RPMI7951 (cell line): ENCODE measurements at regions not wholly inside any gene's neighbourhood (a gene's known extent, or its start where the extent isn't known, plus 50 kb on each side); places are given as distances from the start of the nearest gene placed in this dataset.

Experiments
- DNase-seq: peaks from one replicate; pipeline ENCODE4 v3.0.0-alpha.2; 2012; ENCODE audit warnings: low read depth

GRCh38 chr5:2603272-2603575, 148.3 kb downstream of the IRX2 start:
- DNase-seq: no peak

DNA sequence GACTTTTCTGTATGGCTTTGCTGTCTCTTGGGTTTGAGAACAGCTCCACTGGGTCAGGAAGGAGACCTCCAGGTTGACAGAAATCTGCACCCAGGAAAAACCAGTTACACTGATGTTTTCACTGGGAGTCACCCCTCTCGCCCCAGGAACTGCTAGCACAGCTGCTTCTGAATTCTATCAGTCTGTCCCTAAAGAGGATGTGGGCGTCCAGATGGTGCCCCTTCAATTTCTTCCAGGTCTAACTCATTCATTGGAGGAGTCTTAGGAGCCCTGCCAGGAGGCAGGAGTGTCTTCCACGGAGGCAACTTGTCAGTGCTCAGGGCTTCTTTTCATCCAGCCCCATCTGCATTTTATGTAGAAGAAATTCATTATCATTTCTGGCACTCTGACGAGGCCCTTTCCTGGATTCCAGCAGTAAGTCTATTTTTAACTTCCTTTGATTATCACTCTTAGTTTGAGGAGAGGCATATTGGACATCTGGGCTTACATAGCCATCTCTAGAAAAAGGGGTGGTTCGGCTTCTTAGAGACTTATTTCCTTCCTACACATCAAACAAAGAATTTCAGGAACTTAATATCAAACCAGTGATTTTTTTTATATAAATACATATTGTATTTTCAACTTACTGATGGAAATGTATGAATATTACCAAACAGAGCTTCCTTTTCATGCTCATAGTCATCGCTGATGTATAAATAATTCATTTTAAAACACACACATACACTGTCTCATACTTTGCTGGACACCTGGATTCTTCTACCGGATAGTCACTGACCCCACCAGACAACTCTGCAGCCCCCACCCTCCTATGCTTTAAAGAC, 148.8 kb downstream of the IRX2 start:
- no peak for DNase-seq

DNA sequence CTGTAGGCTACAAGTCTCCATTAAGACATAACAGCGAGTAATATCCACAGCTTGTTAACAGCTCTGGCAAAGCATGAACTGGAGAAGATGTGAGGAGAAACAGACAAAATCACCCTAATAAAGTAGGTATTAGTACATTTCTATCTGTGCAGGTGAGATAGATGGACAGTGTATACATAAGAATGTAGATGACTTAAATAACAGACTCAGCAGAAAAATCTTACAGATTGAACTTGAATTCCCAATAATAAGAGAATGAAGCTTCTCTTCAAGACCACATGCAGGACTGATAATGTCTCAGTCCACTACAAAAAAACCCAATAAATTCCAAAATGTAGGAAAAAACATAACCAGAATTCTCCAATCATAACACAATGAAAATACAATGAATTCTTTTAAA, 153.0 kb downstream of the IRX2 start:
- DNase-seq: no peak

DNA sequence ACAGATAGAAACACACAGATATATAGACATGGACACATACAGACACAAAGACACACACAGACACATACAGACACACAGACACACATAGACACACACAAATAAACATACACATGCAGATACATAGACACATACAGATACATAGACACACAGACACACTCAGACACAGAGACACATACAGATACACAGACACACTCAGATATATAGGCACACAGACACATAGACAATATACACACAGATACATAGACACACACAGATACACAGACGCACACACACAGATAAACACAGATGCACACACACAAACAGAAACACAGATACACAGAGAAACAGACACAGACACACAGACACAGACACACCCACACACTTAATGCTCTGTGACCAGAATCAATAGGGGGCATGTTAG, 156.8 kb downstream of the IRX2 start:
- no peak for DNase-seq

GRCh38 chr5:2592766-2593165, 158.7 kb downstream of the IRX2 start:
- no peak for DNase-seq

DNA sequence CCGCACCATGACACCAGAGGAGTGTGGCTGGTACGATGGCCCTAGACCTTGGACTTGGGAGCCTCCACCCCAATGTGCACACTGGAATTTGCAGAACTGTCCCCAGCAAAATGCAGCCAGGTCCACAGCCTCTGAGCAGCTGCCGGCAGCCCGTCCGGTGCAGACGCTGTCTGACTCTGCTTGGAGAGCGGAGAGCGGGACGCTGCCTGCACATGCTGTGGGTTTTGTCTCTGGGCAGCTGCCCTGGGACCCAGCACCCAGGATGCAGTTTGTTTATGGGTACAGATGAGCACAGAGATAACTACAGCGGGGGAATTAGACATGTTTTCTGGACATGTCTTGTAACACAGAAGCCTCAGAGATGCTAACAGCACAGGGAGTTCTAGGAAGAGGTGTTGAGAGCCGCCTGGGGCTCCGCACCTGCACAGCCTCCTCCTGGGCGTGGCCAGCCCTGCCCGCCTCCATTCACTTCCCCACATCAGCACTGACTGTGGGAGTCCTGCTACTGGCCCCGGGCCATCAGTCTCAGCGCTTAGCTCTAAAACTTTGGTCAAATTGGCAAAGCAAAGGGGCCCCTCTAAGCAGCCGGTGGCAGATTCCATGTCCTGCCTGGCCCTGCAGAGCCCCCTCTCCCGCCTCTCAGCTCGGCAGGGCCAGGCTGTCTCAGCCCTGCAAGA, 159.6 kb downstream of the IRX2 start:
- DNase-seq: no peak

DNA sequence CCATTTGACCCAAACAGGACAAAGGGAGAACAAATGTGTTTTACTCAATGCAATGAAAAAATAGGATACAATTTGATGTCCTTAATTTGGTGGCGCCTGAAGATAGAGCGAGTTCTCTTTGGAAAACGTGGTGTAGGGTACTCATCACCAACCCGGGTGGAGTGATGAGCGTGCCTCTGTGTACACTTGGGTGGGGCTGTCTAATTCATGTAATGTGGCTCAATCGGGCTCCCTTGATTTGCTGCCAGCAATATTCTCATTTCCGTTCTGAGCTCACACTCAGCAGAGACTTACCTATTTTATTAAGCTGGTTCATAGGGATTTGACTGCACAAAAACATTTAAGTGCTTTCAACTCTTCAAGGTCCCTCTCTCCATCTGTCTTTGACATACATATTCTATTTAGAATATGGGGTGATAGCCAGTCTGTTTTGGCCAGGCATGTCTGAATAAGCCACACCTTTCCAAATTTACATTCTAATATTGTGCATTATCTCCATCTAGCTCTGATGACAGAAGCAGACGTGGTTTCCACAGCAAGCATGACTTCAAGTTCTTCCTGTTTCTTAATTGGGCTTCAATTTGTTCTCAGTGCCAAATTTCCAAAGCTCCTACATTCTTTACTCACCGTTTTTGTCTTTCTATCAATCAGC, 162.5 kb downstream of the IRX2 start:
- DNase-seq: no peak

- no peak for DNase-seq
These were observed 164.1 kb downstream of the IRX2 start for GRCh38 chr5:2587189-2588031.

DNA sequence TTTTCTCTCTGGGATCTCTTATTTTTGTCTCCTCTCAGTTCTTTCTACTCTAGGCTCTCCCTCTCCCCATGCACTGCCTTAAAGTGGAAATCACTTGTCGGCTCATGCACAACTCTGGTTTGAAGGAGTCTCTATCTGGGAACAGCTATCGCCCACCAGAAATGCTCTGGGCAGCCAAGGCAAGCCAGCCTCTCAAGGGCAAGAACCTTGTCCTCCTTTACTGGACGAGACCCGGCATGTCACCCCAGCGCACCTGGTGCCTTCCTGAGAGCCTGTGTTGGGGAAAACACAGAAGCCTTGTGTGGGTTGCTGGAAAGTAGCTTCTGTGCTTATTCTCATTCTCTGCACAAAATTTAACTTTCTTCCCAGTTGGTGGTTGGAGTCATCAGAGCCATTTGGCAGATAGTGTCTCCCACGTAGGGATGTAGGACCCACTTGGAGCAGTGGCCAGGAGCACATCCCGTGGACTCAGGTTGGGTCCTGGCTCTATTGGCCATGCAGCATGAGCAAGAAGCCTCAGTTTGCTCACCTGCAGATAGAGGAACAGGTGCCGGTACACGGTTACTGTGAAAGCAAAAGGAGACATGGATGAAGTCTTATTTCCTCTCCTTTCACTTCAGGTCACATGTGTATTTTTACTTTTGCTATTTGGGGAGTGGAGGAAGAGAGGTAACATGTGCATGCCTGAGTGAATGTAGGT, 165.3 kb downstream of the IRX2 start:
- no peak for DNase-seq

- DNase-seq: no peak
These were observed 166.8 kb downstream of the IRX2 start for GRCh38 chr5:2584579-2585269.

GRCh38 chr5:2582507-2582906, 169.0 kb downstream of the IRX2 start:
- no peak for DNase-seq

- no peak for DNase-seq
These were observed 169.4 kb downstream of the IRX2 start for GRCh38 chr5:2582106-2582505.

- no peak for DNase-seq
These were observed 170.1 kb downstream of the IRX2 start for GRCh38 chr5:2581418-2581817.

DNA sequence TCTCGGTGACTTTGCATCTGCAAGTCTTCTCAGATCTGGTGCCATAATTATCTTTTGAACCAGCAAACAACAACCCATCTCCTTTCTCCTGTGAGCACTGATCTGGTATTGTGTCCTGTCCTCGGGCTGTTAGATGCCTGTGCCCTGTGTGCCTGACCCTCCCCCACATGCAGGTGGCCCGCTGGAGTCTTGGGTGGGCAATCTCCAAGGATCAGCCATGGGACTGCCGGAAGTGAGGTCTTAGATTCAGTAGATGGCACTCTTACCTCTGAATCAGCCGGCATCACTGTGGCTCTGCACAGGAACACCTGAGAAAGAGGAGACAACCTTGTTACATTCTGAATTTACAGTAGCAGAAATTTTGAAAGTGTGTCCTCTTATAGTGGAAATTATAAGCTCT, 172.4 kb downstream of the IRX2 start:
- no peak for DNase-seq

DNA sequence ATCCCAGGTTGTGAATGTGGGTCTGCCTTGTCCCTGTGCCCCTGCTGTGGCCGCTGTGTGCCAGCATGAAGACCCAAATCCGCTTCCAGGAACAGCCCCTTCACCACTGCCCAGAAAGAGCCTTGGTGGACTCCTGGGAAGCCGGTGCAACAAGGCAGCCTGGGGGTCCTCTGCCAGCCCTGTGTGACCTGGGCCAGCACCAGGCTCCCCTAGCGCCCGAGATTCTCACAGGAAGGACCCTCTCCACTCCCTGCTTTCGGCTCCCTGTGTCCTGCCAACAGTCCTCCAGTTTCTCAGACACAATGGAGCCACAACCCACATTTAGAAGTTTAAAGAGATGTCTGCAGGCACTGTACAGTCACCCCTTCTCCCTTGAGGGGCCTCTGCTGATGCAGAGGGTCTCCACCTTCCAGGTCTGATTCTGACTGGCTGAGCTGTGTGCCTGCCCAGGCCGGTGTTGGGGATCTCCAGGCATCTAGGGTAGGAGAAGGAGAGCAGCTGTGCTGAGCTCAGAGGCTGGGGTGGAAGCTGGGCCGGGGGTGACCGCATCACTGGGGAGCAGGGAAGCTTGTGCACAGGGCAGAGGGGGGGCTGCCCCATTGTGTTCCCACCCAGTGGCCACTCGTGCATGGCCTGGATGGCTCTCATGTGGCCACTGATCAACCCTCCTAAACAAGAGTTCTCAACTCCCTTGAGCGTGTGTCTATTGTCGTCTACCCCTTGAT, 174.0 kb downstream of the IRX2 start:
- DNase-seq: no peak

DNA sequence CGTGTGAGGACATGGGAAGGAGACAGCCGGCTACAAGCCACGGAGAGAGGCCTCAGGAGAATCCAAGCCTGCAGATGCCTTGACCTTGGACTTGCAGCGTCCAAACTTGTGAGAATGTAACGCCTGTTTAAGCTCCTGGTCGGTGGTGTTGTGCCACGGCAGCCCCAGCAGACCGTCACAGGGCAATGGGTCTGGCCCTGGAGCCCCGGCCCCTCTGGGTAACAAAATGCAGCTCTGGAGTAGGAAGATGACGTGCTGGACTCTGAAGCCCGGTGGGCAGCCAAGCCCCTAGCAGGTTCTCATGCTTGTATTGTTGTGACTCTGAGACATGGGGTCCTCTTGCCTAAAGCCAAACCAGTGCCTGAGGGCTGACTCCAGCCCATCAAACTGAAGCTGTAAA, 174.7 kb downstream of the IRX2 start:
- DNase-seq: no peak

GRCh38 chr5:2575871-2576270, 175.6 kb downstream of the IRX2 start:
- no peak for DNase-seq

DNA sequence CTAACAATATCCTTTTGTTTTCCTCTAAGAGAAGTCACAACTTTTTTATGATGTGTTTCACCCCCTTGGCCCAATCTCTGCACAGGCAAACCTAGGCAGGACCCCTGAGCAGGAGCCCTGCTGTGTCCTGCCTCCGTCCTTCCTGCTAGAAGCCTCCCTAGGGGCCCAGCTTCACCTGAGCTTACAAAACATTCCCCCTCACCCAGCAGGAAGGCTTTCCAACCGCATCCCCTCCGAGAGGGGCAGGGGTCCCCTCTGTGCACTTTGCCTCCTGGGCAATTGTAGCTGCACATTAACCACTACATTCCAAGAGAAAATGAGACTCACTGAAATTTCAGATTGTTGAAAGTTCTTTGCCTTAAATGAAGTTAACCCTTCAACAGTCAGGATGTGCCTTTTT, 176.2 kb downstream of the IRX2 start:
- DNase-seq: no peak

DNA sequence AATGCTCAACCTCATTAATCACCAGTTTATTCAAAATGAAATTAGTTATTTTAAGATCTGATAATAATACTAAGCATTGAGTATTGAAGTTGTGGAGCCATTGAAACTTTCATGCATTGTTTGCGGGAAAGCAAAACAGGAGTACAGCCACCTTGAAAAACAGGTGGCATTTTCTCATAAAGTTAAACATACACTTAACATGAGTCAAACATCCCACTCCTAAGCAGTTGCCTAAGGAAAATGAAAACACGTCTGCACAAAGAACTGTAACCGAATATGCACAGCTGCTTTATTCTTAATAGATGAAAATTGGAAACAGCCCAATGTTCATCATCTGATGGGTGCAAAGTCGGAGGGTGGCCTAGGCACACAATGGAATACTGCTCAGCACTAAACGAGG, 177.3 kb downstream of the IRX2 start:
- DNase-seq: no peak

- no peak for DNase-seq
These were observed 180.9 kb downstream of the IRX2 start for GRCh38 chr5:2570586-2570985.
